Caki2 (cell line): ENCODE measurements at regions not wholly inside any gene's neighbourhood (a gene's known extent, or its start where the extent isn't known, plus 50 kb on each side); places are given as distances from the start of the nearest gene placed in this dataset.
"Not testable (repeated sequence)": the region's sequence is repeated elsewhere in the genome, so short reads cannot be mapped to it uniquely, and the experiment has no call there.

Experiments used
- DNase-seq: peaks from one replicate; pipeline ENCODE4 v3.0.0-alpha.2; 2015; ENCODE audit warnings: low read depth
- in situ Hi-C: cut with HindIII; loops from 2 replicates; pipeline ENCODE4 v1.10.0; 2016; ENCODE audit warnings: low sequenced_read_pairs, low pct_unique_long_range_greater_than_20kb, mixed read lengths

- in situ Hi-C loops, result no loop called here
- peak; percentile 16 for DNase-seq
Observed at GRCh38 chr2:122683018-122683417, 927.6 kb downstream of the TSN start.

GRCh38 chr2:122692400-122693083, 937.1 kb downstream of the TSN start:
- in situ Hi-C loops, result no loop called here
- no peak for DNase-seq

GRCh38 chr2:122697415-122697814, 942.0 kb downstream of the TSN start:
- in situ Hi-C loops, result no loop called here
- DNase-seq, result no peak

DNA sequence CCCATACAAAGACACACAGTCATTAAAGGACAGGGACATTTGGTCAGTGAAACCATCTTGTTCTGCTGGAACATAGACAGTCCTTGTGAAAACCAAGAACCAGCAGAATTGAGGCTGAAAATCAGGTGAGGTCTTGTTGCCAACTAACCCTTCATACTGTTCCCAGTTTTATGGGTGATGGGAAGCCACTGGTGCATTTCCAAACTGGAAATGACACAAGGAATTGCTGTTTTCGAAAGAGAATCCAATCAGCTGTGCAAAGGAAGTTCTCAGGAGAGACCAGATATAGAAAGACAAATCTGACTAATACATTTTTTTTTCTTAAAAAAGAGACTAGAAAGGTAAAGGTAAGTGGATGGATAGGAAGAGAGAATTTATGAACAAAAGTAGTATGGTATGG, 948.2 kb downstream of the TSN start:
- no peak for DNase-seq
- in situ Hi-C loops, result no loop called here

DNA sequence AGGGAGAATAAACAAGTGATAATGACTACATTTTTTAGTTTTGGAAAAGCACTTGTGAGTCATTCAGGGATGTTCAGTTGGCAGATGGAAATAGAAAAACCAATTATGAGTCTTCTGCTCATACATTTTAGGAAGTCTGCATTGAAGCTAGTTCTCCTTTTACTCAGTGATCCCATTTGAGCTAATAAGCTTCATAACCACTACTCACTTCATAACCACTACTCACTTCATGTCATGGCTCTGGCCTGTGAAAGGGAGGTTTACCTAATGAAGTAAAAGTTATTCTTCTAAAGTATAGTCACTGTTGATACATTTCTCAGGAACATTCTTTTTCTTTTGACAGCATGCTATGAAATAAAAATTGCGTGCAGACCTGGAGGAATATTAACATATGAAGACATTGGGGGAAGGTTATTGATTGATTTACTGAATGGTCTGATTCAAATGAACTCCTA, 948.7 kb downstream of the TSN start:
- in situ Hi-C loops, result no loop called here
- DNase-seq, result no peak

DNA sequence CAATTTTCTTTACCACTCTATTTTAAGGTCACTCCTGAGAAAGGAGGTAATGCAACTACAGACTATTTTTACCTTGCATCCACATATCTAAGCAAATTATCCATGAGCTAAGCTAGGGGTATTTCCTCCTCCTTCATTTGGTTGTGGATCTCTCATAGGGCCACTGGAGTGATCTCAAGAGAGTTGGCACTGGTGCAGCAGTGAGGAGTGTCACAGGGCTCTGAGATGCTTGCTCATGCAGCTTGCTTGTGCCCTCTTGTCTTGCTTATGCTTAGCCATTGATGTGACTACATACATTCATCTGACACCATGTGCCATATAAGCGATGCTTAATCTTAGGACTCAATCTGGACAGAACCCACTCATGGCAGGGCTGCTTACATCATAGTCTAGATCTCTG, 950.3 kb downstream of the TSN start:
- in situ Hi-C loops, result no loop called here
- peak; percentile 36 for DNase-seq

DNA sequence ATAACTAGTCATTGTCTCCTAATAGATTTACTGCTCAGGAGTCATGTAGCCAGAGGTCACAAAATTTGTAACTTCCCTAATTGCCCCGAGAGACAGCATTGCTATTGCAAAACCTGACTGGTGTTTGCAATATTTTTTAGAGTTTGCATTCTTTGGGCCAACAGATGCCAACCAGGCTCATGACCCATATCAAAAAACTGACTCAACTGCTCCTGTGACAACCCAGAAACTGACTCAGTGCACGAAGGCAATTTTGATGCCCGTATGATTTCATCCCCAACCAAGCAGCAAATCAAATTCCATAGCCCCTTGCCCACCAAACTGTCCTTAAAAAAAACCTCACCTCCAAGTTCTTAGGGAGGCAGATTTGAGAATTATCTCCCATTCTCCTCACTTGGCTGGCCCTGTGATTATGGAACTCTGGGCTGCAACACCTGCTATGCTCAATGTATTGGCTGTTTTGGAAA, 951.3 kb downstream of the TSN start:
- peak; percentile 91 for DNase-seq
- in situ Hi-C loops, result no loop called here

DNA sequence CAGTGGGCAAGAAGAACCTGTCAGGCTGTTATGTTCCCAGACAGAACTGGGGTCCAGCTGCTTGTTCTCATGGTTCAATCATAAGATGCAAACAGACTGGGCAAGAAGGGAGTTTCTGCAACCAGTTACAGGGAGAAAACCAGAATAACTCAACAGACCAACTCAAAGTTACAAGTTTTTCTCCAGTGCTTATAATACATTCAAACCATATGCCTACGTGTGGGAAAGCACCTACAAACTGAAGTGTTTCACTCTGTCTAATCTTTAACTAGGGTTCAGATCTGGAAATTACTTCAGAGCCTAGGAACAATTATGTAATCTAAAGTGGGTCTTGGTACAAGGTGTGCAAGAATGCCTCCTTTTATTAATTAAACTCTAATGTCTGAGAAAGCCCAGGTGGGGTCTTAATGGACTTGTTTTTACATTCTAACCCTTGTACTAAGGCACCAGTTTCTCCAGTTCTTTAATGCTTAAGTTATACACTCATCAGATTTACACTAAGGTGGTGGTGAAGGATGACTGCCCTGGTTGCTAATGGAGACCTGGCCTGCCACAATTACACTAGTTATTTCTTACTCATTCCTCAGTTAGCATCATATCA, 951.9 kb downstream of the TSN start:
- in situ Hi-C loops, result no loop called here

DNA sequence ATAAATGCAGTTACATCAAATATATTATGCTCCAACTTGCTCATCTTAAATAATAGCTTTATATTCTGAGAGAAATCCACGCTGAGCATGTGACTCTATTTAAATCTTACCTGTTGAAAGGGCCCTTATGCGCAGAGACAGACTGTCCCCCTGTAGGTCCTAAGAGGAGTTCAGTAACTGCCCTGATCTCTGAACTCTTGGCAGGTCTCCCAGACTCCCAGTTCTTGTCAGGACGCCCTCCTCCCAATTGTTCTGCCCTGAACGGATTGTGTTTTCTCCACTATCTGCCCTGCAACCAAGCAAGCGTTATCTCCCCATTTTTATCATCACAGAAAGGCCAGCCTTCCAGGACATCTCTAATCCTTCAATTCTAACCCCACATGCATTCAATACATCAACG, 954.6 kb downstream of the TSN start:
- in situ Hi-C loops, result no loop called here

More for the DNA sequence above, 951.9 kb downstream of the TSN start:
- peak; percentile 90 for DNase-seq

DNA sequence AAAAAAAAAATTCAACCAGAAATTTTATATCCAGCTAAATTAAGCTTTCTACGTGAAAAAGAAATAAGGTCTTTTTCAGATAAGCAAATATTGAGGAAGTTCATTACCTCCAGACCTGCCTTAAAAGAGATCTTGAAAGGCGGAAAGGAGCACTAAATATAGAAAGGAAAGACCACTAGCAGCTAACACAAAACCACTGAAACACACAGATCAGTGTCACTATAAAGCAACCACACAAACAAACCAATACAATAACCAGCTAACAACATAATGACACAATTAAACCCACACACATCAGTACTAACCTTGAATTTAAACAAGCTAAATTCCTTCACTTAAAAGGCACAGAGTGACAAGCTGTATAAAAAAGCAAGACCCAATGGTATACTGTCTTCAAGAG, 958.3 kb downstream of the TSN start:
- DNase-seq, result no peak
- in situ Hi-C loops, result no loop called here

More for the DNA sequence above, 954.6 kb downstream of the TSN start:
- no peak for DNase-seq

- DNase-seq, in situ Hi-C loops: not testable (repeated sequence)
Observed at GRCh38 chr2:122720822-122721221, 965.4 kb downstream of the TSN start.

DNA sequence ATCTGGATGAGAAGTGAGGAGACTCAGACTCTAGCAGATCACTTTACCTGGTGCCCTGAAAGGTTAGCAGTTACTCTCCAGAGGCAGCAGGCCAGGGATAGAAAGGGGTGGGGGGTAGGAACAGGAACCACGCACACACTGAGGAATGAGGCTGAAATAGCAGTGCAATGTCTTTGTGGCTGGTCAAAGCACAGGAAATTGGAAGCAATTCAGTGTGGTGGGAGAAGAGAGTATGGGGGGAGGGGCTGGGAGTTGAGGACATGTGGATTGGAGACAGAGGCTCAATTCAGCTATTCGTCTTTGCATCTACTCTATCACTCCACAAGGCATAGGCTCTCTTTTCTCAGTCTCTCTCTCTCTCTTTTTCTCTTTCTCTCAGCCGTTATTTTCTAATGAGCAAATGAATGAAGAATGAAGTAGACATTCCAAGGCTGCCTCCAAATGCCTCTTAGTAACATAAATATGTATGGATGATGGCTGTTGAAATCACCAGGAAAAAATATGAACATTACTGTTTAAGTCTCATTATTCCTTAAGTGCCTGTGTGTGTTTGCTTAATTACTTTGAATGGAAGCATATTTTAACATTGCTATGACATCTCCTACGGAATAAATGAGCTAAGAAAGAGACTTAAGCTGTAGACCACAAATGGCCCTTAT, 979.4 kb downstream of the TSN start:
- in situ Hi-C loops, result no loop called here
- DNase-seq, result no peak

DNA sequence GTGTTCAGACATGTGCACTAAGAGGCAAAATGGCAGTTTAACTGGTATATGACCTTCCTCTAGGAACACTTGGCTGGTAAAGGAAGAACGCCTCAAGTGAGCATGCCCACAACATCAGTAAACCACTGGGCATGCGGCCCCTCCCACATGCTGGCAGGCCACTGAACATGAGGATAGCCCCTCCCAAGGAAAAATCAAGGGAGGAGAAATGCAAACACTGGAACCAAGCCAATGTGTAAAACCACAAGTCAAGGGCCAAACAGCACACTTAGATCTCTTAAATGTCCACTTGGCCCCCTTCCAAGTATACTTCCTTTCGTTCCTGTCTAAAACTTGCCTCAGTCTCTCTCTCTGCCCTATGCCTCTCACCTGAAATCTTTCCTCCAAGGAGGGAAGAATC, 980.8 kb downstream of the TSN start:
- in situ Hi-C loops, result no loop called here
- peak; percentile 69 for DNase-seq

GRCh38 chr2:122737429-122738077, 982.1 kb downstream of the TSN start:
- no peak for DNase-seq
- in situ Hi-C loops, result no loop called here

GRCh38 chr2:122739732-122740593, 984.5 kb downstream of the TSN start:
- no peak for DNase-seq
- in situ Hi-C loops, result no loop called here

GRCh38 chr2:122740594-122740948, 985.1 kb downstream of the TSN start:
- DNase-seq, result no peak
- in situ Hi-C loops, result no loop called here

DNA sequence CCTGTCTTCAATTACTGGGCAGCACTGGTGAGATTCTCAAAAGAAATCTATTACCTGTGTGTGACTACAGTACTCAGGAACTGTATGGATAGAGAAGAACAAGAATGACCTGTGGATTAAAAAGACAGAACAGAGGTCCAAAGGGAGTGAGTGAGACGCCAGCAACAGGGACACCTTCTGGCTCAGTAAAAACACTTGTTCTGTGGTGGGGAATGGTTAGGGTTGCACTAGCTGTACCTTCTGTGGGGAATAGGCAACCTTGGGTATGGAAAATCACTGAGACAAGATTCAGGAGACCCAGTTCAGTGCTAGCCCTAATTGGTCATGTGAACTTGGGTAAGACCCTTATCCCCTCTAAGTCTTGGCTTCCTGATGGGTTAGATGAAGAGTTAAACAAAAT, 986.0 kb downstream of the TSN start:
- in situ Hi-C loops, result no loop called here
- DNase-seq, result no peak

DNA sequence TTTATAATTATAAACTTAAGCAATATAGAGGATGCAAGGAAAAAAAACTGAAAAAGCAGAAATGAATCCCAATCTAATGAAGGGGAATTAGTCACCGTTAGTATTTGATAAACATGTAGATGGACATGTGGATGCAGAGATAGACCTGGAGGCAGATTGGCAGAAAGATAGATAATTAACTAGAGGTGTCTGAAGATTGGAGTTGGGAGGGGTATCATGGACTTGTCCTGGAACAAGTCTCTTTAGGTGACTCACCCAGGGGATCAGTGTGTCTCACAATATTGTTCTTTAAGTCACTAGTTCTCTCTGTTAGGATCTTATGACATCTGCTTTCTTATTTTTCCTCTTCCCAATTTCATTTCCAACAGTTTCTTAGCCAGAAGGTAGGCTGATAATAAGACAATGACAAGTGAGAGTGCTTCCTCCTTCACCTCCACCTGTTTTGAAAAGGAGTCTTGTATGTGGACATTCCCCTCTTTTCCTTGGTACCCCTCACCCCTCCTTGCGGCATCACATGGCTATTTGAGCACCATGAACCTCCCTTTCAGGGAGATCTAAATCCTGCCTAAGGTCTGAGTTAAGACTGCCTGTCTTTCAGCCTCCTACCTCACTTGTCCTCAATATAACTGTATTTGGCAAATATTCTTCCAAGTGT, 987.7 kb downstream of the TSN start:
- peak; percentile 39 for DNase-seq
- in situ Hi-C loops, result no loop called here
